ENCODE measurements at regions not wholly inside any gene's neighbourhood (a gene's known extent, or its start where the extent isn't known, plus 50 kb on each side); places are given as distances from the start of the nearest gene placed in this dataset.

DNA sequence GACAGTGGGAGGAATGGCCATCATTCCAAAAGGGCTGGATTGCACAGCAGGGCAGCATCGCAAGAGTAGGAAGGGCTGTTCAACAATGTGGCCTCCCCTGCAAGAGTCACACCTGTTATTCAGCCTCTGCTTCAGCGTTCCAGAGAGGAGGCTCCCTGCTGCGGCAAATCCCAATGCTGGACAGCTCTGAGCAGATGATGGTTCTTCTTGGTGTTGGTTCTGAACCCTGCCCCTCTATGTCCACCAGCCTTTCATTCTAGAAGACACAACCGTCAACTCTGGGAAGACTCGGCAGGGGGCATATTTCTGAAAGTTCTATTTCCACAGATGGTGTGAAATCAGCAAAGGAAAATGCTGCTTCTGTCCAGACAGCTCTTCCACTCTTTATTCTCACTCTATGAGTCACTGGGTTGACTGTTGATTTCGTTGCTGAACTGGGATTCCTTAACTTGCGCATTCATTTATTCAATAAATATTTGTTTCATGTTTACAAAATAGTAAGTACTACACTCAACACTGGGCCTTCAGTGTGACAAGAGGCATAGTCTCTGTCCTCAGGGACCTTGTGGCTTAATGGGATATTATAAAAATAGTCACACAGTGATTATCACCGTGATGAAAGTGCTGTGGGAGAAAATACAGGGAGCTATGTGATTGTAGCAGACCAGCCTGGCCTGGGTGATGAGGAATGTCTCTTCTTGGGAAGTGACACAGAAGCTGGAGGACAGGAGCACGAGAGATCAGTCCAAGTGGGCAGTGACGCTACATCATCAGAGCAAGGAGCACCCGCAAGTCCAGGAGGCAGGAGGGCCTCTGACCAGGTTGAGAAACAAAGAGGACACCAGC, 260.3 kb downstream of the SIPA1L2 start:
- TF ChIP-seq ZFP3 (CRISPR knock-in tag; IDR thresholded peaks at IDR 0.05): no peak
- no peak for TF ChIP-seq OSR1 (CRISPR knock-in tag; IDR thresholded peaks at IDR 0.05)
- no peak for TF ChIP-seq RARB (CRISPR knock-in tag; IDR thresholded peaks at IDR 0.05)
- TF ChIP-seq, protein P1, sequence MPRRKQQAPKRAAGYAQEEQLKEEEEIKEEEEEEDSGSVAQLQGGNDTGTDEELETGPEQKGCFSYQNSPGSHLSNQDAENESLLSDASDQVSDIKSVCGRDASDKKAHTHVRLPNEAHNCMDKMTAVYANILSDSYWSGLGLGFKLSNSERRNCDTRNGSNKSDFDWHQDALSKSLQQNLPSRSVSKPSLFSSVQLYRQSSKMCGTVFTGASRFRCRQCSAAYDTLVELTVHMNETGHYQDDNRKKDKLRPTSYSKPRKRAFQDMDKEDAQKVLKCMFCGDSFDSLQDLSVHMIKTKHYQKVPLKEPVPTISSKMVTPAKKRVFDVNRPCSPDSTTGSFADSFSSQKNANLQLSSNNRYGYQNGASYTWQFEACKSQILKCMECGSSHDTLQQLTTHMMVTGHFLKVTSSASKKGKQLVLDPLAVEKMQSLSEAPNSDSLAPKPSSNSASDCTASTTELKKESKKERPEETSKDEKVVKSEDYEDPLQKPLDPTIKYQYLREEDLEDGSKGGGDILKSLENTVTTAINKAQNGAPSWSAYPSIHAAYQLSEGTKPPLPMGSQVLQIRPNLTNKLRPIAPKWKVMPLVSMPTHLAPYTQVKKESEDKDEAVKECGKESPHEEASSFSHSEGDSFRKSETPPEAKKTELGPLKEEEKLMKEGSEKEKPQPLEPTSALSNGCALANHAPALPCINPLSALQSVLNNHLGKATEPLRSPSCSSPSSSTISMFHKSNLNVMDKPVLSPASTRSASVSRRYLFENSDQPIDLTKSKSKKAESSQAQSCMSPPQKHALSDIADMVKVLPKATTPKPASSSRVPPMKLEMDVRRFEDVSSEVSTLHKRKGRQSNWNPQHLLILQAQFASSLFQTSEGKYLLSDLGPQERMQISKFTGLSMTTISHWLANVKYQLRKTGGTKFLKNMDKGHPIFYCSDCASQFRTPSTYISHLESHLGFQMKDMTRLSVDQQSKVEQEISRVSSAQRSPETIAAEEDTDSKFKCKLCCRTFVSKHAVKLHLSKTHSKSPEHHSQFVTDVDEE (CRISPR knock-in tag; IDR thresholded peaks at IDR 0.05): no peak
- TF ChIP-seq ZNF8 (CRISPR knock-in tag; IDR thresholded peaks at IDR 0.05): no peak
- TF ChIP-seq, protein P2, sequence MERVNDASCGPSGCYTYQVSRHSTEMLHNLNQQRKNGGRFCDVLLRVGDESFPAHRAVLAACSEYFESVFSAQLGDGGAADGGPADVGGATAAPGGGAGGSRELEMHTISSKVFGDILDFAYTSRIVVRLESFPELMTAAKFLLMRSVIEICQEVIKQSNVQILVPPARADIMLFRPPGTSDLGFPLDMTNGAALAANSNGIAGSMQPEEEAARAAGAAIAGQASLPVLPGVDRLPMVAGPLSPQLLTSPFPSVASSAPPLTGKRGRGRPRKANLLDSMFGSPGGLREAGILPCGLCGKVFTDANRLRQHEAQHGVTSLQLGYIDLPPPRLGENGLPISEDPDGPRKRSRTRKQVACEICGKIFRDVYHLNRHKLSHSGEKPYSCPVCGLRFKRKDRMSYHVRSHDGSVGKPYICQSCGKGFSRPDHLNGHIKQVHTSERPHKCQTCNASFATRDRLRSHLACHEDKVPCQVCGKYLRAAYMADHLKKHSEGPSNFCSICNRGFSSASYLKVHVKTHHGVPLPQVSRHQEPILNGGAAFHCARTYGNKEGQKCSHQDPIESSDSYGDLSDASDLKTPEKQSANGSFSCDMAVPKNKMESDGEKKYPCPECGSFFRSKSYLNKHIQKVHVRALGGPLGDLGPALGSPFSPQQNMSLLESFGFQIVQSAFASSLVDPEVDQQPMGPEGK (CRISPR knock-in tag; IDR thresholded peaks at IDR 0.05; ENCODE audit: borderline replicate concordance): no peak
- ATAC-seq: no peak

DNA sequence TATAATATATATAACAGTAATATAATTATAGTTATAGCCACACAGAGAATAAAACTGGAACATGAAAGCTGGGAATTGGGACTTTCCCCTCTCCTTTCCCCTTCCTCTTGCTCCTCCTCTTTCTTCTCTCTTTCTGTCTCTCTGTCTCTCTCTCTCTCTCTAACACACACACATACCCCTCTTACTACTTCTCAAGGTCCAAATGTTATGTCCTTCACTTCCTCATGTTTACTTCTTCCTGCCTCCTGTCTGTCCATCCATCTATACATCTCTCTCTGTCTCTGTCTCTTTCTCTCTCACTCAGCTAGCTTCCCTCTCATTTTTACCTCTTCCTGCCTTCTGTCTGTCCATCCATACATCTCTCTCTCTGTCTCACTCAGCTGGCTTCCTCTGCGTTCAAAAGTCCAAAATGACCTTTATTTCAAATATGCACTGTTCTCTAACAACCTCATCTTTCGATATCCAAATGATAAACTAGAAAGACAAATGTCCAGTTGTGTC, 261.1 kb downstream of the SIPA1L2 start:
- no peak for ATAC-seq
- TF ChIP-seq ISL1 (CRISPR knock-in tag; IDR thresholded peaks at IDR 0.05) (no peak), ZFP30 (CRISPR knock-in tag; IDR thresholded peaks at IDR 0.05) (no peak), TCF4 (CRISPR knock-in tag; IDR thresholded peaks at IDR 0.05; ENCODE audit: borderline replicate concordance) (no peak), ZNF565 (CRISPR knock-in tag; conservative IDR thresholded peaks at IDR 0.05; ENCODE audit: low read depth) (no peak), ESRRG (CRISPR knock-in tag; IDR thresholded peaks at IDR 0.05) (no peak), GLIS3 (CRISPR knock-in tag; IDR thresholded peaks at IDR 0.05) (no peak), ZNF8 (CRISPR knock-in tag; IDR thresholded peaks at IDR 0.05) (no peak), BACH2 (CRISPR knock-in tag; IDR thresholded peaks at IDR 0.05; ENCODE audit: borderline replicate concordance) (no peak), PPARA (CRISPR knock-in tag; IDR thresholded peaks at IDR 0.05; ENCODE audit: borderline replicate concordance) (no peak), TOX (CRISPR knock-in tag; IDR thresholded peaks at IDR 0.05; ENCODE audit: borderline replicate concordance) (no peak), ZNF70 (CRISPR knock-in tag; IDR thresholded peaks at IDR 0.05) (no peak), RARB (CRISPR knock-in tag; IDR thresholded peaks at IDR 0.05) (no peak), ZFP3 (CRISPR knock-in tag; IDR thresholded peaks at IDR 0.05) (no peak), ZC3H10 (CRISPR knock-in tag; IDR thresholded peaks at IDR 0.05) (no peak)
- TF ChIP-seq, protein P3, sequence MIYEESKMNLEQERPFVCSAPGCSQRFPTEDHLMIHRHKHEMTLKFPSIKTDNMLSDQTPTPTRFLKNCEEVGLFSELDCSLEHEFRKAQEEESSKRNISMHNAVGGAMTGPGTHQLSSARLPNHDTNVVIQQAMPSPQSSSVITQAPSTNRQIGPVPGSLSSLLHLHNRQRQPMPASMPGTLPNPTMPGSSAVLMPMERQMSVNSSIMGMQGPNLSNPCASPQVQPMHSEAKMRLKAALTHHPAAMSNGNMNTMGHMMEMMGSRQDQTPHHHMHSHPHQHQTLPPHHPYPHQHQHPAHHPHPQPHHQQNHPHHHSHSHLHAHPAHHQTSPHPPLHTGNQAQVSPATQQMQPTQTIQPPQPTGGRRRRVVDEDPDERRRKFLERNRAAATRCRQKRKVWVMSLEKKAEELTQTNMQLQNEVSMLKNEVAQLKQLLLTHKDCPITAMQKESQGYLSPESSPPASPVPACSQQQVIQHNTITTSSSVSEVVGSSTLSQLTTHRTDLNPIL (CRISPR knock-in tag; IDR thresholded peaks at IDR 0.05; ENCODE audit: low read depth): no peak
- TF ChIP-seq, protein P2 (CRISPR knock-in tag; IDR thresholded peaks at IDR 0.05; ENCODE audit: borderline replicate concordance): no peak
- TF ChIP-seq, protein P1 (CRISPR knock-in tag; IDR thresholded peaks at IDR 0.05): no peak
- TF ChIP-seq, protein P4, sequence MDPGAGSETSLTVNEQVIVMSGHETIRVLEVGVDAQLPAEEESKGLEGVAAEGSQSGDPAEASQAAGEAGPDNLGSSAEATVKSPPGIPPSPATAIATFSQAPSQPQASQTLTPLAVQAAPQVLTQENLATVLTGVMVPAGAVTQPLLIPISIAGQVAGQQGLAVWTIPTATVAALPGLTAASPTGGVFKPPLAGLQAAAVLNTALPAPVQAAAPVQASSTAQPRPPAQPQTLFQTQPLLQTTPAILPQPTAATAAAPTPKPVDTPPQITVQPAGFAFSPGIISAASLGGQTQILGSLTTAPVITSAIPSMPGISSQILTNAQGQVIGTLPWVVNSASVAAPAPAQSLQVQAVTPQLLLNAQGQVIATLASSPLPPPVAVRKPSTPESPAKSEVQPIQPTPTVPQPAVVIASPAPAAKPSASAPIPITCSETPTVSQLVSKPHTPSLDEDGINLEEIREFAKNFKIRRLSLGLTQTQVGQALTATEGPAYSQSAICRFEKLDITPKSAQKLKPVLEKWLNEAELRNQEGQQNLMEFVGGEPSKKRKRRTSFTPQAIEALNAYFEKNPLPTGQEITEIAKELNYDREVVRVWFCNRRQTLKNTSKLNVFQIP (CRISPR knock-in tag; IDR thresholded peaks at IDR 0.05; ENCODE audit: borderline replicate concordance, low read depth): no peak
